ENCODE measurements at regions not wholly inside any gene's neighbourhood (a gene's known extent, or its start where the extent isn't known, plus 50 kb on each side); places are given as distances from the start of the nearest gene placed in this dataset.

GRCh38 chr13:53215563-53215962 lies 186.9 kb downstream of the OLFM4 start:
- no peaks in the 10 kb centered on the region for H3K4me1 ChIP-seq (ENCODE audit: control insufficient read depth in 5 of 5, insufficient read depth in 5 of 5, low read length in 5 of 5)
- H3K27ac ChIP-seq (ENCODE audit: low read depth, low read length): no peak overlapping the region
- no peaks in the 10 kb centered on the region for H3K27me3 ChIP-seq (ENCODE audit: control insufficient read depth in 5 of 5, insufficient read depth in 4 of 5, low read length in 5 of 5)
- H3K9me3 ChIP-seq (ENCODE audit: control insufficient read depth in 5 of 5, low read length in 5 of 5): no peaks in the 10 kb centered on the region
- no peaks in the 10 kb centered on the region for H3K36me3 ChIP-seq (ENCODE audit: control insufficient read depth in 5 of 5, insufficient read depth in 5 of 5, low read length in 5 of 5)
- H3K9ac ChIP-seq (ENCODE audit: low read length in 5 of 5): no peak overlapping the region
- no peak overlapping the region for H3K4me3 ChIP-seq (ENCODE audit: low read depth in 1 of 5, low read length in 5 of 5)

- no peak overlapping the region for H3K9ac ChIP-seq (ENCODE audit: low read length in 5 of 5)
- no peaks in the 10 kb centered on the region for H3K27me3 ChIP-seq (ENCODE audit: control insufficient read depth in 5 of 5, insufficient read depth in 4 of 5, low read length in 5 of 5)
- no peak overlapping the region for H3K4me3 ChIP-seq (ENCODE audit: low read depth in 1 of 5, low read length in 5 of 5)
- no peak overlapping the region for H3K27ac ChIP-seq (ENCODE audit: low read depth, low read length)
- H3K36me3 ChIP-seq (ENCODE audit: control insufficient read depth in 5 of 5, insufficient read depth in 5 of 5, low read length in 5 of 5): no peaks in the 10 kb centered on the region
- no peaks in the 10 kb centered on the region for H3K4me1 ChIP-seq (ENCODE audit: control insufficient read depth in 5 of 5, insufficient read depth in 5 of 5, low read length in 5 of 5)
- no peaks in the 10 kb centered on the region for H3K9me3 ChIP-seq (ENCODE audit: control insufficient read depth in 5 of 5, low read length in 5 of 5)
Observed at GRCh38 chr13:53216773-53217172, 188.2 kb downstream of the OLFM4 start.

- H3K4me3 ChIP-seq (ENCODE audit: low read depth in 1 of 5, low read length in 5 of 5): no peak overlapping the region
- no peaks in the 10 kb centered on the region for H3K36me3 ChIP-seq (ENCODE audit: control insufficient read depth in 5 of 5, insufficient read depth in 5 of 5, low read length in 5 of 5)
- no peak overlapping the region for H3K27ac ChIP-seq (ENCODE audit: low read depth, low read length)
- H3K27me3 ChIP-seq (ENCODE audit: control insufficient read depth in 5 of 5, insufficient read depth in 4 of 5, low read length in 5 of 5): no peaks in the 10 kb centered on the region
- no peak overlapping the region for H3K9ac ChIP-seq (ENCODE audit: low read length in 5 of 5)
- peaks cover 0 to 3% (median 0%) of the 10 kb centered on the region in 5 donors for H3K9me3 ChIP-seq (ENCODE audit: control insufficient read depth in 5 of 5, low read length in 5 of 5)
- no peaks in the 10 kb centered on the region for H3K4me1 ChIP-seq (ENCODE audit: control insufficient read depth in 5 of 5, insufficient read depth in 5 of 5, low read length in 5 of 5)
Observed at GRCh38 chr13:53217194-53217593, 188.6 kb downstream of the OLFM4 start.

- no peak overlapping the region for H3K9ac ChIP-seq (ENCODE audit: low read length in 5 of 5)
- no peaks in the 10 kb centered on the region for H3K27me3 ChIP-seq (ENCODE audit: control insufficient read depth in 5 of 5, insufficient read depth in 4 of 5, low read length in 5 of 5)
- H3K4me1 ChIP-seq (ENCODE audit: control insufficient read depth in 5 of 5, insufficient read depth in 5 of 5, low read length in 5 of 5): no peaks in the 10 kb centered on the region
- H3K36me3 ChIP-seq (ENCODE audit: control insufficient read depth in 5 of 5, insufficient read depth in 5 of 5, low read length in 5 of 5): no peaks in the 10 kb centered on the region
- H3K27ac ChIP-seq (ENCODE audit: low read depth, low read length): no peak overlapping the region
- no peak overlapping the region for H3K4me3 ChIP-seq (ENCODE audit: low read depth in 1 of 5, low read length in 5 of 5)
- peaks cover 0 to 13% (median 6%) of the 10 kb centered on the region in 5 donors for H3K9me3 ChIP-seq (ENCODE audit: control insufficient read depth in 5 of 5, low read length in 5 of 5)
Observed at GRCh38 chr13:53220038-53220437, 191.4 kb downstream of the OLFM4 start.

GRCh38 chr13:53237696-53238095 lies 209.1 kb downstream of the OLFM4 start:
- H3K27ac ChIP-seq (ENCODE audit: low read depth, low read length): no peak overlapping the region
- H3K9me3 ChIP-seq (ENCODE audit: control insufficient read depth in 5 of 5, low read length in 5 of 5): no peaks in the 10 kb centered on the region
- no peaks in the 10 kb centered on the region for H3K4me1 ChIP-seq (ENCODE audit: control insufficient read depth in 5 of 5, insufficient read depth in 5 of 5, low read length in 5 of 5)
- no peak overlapping the region for H3K4me3 ChIP-seq (ENCODE audit: low read depth in 1 of 5, low read length in 5 of 5)
- no peak overlapping the region for H3K9ac ChIP-seq (ENCODE audit: low read length in 5 of 5)
- peaks cover 0 to 6% (median 0%) of the 10 kb centered on the region in 5 donors for H3K27me3 ChIP-seq (ENCODE audit: control insufficient read depth in 5 of 5, insufficient read depth in 4 of 5, low read length in 5 of 5)
- H3K36me3 ChIP-seq (ENCODE audit: control insufficient read depth in 5 of 5, insufficient read depth in 5 of 5, low read length in 5 of 5): no peaks in the 10 kb centered on the region

- Histone ChIP-seq H3K4me3 (ENCODE audit: low read depth in 1 of 5, low read length in 5 of 5) (no peak overlapping the region), H3K36me3 (ENCODE audit: control insufficient read depth in 5 of 5, insufficient read depth in 5 of 5, low read length in 5 of 5) (no peaks in the 10 kb centered on the region), H3K27ac (ENCODE audit: low read depth, low read length) (no peak overlapping the region), H3K9ac (ENCODE audit: low read length in 5 of 5) (no peak overlapping the region), H3K27me3 (ENCODE audit: control insufficient read depth in 5 of 5, insufficient read depth in 4 of 5, low read length in 5 of 5) (peaks cover 0 to 6% (median 0%) of the 10 kb centered on the region in 5 donors), H3K4me1 (ENCODE audit: control insufficient read depth in 5 of 5, insufficient read depth in 5 of 5, low read length in 5 of 5) (no peaks in the 10 kb centered on the region), H3K9me3 (ENCODE audit: control insufficient read depth in 5 of 5, low read length in 5 of 5) (no peaks in the 10 kb centered on the region)
Observed at GRCh38 chr13:53238261-53238660, 209.6 kb downstream of the OLFM4 start.

GRCh38 chr13:53240401-53241025 lies 211.9 kb downstream of the OLFM4 start:
- Histone ChIP-seq H3K27me3 (ENCODE audit: control insufficient read depth in 5 of 5, insufficient read depth in 4 of 5, low read length in 5 of 5) (peaks cover 0 to 6% (median 0%) of the 10 kb centered on the region in 5 donors), H3K9me3 (ENCODE audit: control insufficient read depth in 5 of 5, low read length in 5 of 5) (no peaks in the 10 kb centered on the region), H3K9ac (ENCODE audit: low read length in 5 of 5) (no peak overlapping the region), H3K4me1 (ENCODE audit: control insufficient read depth in 5 of 5, insufficient read depth in 5 of 5, low read length in 5 of 5) (no peaks in the 10 kb centered on the region), H3K36me3 (ENCODE audit: control insufficient read depth in 5 of 5, insufficient read depth in 5 of 5, low read length in 5 of 5) (no peaks in the 10 kb centered on the region), H3K27ac (ENCODE audit: low read depth, low read length) (no peak overlapping the region), H3K4me3 (ENCODE audit: low read depth in 1 of 5, low read length in 5 of 5) (no peak overlapping the region)

- Histone ChIP-seq H3K9ac (ENCODE audit: low read length in 5 of 5) (no peak overlapping the region), H3K4me3 (ENCODE audit: low read depth in 1 of 5, low read length in 5 of 5) (no peak overlapping the region), H3K36me3 (ENCODE audit: control insufficient read depth in 5 of 5, insufficient read depth in 5 of 5, low read length in 5 of 5) (no peaks in the 10 kb centered on the region), H3K27ac (ENCODE audit: low read depth, low read length) (no peak overlapping the region), H3K4me1 (ENCODE audit: control insufficient read depth in 5 of 5, insufficient read depth in 5 of 5, low read length in 5 of 5) (no peaks in the 10 kb centered on the region), H3K9me3 (ENCODE audit: control insufficient read depth in 5 of 5, low read length in 5 of 5) (no peaks in the 10 kb centered on the region), H3K27me3 (ENCODE audit: control insufficient read depth in 5 of 5, insufficient read depth in 4 of 5, low read length in 5 of 5) (peaks cover 0 to 6% (median 0%) of the 10 kb centered on the region in 5 donors)
Observed at GRCh38 chr13:53241891-53242348, 213.3 kb downstream of the OLFM4 start.

DNA sequence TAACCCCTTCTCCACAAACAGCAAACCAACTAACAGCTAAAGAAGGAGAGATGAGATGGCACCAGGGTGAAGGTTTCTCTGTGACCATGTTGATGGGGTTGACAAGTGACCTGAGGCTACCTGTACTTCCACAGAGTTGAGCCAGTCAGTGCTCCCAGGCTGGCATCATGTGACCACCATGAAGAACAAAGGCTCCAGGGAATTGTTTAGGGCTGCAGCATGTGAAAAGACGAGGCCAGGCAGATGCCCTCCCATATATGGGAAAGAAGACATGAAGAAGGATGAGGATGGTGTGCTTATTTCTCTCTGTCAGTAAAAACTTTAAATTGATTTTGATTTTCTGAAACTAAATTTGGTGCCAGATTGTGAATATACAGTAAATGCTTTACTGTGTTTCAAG lies 220.6 kb downstream of the OLFM4 start:
- H3K4me3 ChIP-seq (ENCODE audit: low read depth in 1 of 5, low read length in 5 of 5): no peak overlapping the region
- H3K9ac ChIP-seq (ENCODE audit: low read length in 5 of 5): no peak overlapping the region
- H3K9me3 ChIP-seq (ENCODE audit: control insufficient read depth in 5 of 5, low read length in 5 of 5): no peaks in the 10 kb centered on the region
- H3K27ac ChIP-seq (ENCODE audit: low read depth, low read length): no peak overlapping the region
- no peaks in the 10 kb centered on the region for H3K27me3 ChIP-seq (ENCODE audit: control insufficient read depth in 5 of 5, insufficient read depth in 4 of 5, low read length in 5 of 5)
- no peaks in the 10 kb centered on the region for H3K4me1 ChIP-seq (ENCODE audit: control insufficient read depth in 5 of 5, insufficient read depth in 5 of 5, low read length in 5 of 5)
- H3K36me3 ChIP-seq (ENCODE audit: control insufficient read depth in 5 of 5, insufficient read depth in 5 of 5, low read length in 5 of 5): no peaks in the 10 kb centered on the region

DNA sequence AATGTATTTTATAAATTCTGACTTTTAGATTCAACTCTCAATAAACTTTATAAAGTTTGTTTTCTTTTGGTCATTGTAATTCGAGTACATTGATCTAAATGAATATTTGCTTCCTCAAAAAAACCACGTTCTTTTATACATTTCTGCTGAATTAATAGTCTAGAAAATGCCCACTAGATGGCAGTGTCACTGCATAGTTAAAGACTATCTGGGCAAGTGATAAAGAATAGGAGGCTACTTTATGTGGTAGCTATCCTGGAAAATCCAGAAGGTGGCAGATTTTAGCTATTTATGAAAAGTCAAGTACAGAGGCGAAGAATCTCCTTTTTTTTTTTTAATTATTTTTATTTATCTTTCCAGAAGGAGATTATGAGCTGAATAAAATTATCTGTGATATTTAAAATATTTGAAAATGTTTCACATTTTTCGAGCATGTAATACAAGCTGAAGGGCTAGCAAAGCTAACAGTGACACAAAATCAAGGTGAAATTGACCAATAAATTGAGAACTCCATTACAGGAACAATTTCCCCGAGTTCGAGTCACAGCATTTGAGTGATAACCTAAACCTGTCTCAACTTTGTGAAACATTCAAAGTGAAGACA lies 221.8 kb downstream of the OLFM4 start:
- Histone ChIP-seq H3K9me3 (ENCODE audit: control insufficient read depth in 5 of 5, low read length in 5 of 5) (no peaks in the 10 kb centered on the region), H3K27ac (ENCODE audit: low read depth, low read length) (no peak overlapping the region), H3K4me1 (ENCODE audit: control insufficient read depth in 5 of 5, insufficient read depth in 5 of 5, low read length in 5 of 5) (no peaks in the 10 kb centered on the region), H3K36me3 (ENCODE audit: control insufficient read depth in 5 of 5, insufficient read depth in 5 of 5, low read length in 5 of 5) (no peaks in the 10 kb centered on the region), H3K4me3 (ENCODE audit: low read depth in 1 of 5, low read length in 5 of 5) (no peak overlapping the region), H3K9ac (ENCODE audit: low read length in 5 of 5) (no peak overlapping the region), H3K27me3 (ENCODE audit: control insufficient read depth in 5 of 5, insufficient read depth in 4 of 5, low read length in 5 of 5) (no peaks in the 10 kb centered on the region)
